SU-DHL-6 (cell line): ENCODE measurements at regions not wholly inside any gene's neighbourhood (a gene's known extent, or its start where the extent isn't known, plus 50 kb on each side); places are given as distances from the start of the nearest gene placed in this dataset.

Source experiments
- CTCF ChIP-seq: fragments of 200-600 bp; sonication (generic); IDR thresholded peaks from one replicate; pipeline ENCODE4 v1.5.1; 2017; ENCODE audit warnings: antibody characterized with exemption, mild to moderate bottlenecking, low read length, moderate library complexity; ENCODE audit not compliant: insufficient read depth, poor library complexity, severe bottlenecking
- EZH2phosphoT487 ChIP-seq: fragments of 200-600 bp; sonication (generic), shearing (Covaris generic); conservative IDR thresholded peaks from 2 replicates; pipeline ENCODE4 v1.6.1; 2018; ENCODE audit warnings: mild to moderate bottlenecking, antibody characterized with exemption, low read length, moderate library complexity, mixed read lengths

- TF ChIP-seq CTCF (no peak), EZH2phosphoT487 (no peak)
These were observed 104.8 kb upstream of the RAD23B start for GRCh38 chr9:107178293-107178692.
